CD4-positive, alpha-beta T cell treated with Interleukin-17A for 1 hour (primary cell): ENCODE measurements at regions not wholly inside any gene's neighbourhood (a gene's known extent, or its start where the extent isn't known, plus 50 kb on each side); places are given as distances from the start of the nearest gene placed in this dataset.

ENCODE experiments used
- DNase-seq: peaks from one replicate; pipeline ENCODE4 v3.0.0-alpha.2; 2020

DNA sequence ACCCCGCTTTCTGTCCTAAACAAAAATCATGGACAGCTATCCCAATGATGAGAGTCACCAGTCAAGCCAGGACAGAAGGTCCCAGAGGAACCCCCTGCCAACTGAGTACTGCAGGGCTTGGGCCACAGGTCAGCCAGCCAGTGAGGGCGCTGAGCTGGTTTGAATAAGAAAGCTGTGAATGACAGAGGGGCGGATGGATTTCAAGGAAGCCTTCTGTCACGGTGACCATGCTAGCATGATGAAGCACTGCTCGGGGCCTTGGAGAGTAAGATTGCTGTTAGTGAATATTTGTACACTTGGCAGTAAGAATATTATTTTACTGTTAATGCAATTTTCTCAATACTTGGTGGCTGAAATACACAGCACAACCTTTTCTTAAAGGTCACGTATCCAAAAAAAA, 734.0 kb upstream of the NR2F2 start:
- DNase-seq: no peak

DNA sequence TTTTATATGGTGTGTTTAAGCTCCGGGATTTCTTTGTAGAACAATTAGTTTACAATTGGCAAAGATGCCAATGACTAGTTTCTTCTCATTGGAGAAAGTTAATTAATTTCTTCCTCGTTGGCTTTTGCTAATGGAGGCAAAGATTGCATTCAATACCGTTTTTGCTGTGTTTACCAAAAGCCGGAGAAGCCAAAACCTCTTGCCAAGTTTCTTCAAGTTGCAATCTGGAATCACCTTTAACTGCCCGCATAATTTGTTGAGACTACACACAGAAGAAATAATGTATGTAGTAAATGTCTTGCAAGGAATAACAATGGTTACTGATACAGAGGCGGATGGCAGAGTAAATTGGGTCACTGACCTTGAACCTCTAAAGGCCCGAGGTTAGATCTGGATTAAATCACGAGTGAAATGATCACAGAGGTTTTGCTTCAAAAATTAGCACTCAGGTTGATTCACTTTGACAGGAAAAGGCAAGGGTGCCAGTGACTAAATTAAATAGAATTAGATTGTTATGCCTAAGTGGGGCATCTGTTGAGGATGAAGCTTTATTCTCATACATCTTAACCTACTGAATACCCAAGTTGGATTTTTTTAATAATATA, 732.1 kb upstream of the NR2F2 start:
- no peak for DNase-seq

DNA sequence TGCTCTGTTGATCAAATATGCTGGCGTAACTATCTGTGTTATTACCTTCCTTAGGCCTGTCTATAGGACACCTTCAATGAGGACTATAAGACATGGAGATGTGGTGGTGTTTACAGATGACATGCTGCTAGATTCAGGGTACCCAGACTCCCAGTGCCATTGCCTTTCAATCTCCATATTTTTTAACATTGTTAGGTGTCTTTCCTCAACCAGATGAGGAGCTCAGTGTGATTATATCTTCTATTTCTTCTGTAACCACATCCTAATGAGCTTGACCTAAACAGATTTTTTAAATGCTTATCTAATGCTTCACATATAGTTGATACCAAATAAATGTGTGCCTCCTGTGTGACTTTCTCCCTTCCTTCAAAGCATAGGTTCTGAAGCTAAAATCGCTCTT, 730.1 kb upstream of the NR2F2 start:
- DNase-seq: no peak

DNA sequence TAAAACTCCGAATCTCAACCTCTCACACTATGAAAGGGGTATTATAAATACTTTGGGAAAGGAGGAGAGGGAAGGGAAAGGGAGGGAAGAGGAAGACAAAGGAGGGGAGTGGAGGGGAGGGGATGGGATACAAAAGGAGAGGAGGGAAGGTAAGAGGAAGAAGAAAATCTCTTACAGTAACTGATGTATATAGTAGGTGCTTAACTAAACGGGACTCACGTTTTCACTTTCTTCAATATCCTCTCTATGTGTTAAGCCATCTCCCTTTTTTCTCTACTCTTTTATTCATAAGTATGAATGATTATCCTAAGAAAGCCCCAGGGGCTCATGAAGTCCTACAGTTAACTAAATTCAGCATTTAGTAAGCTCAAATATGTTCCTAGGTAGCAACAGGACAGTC, 729.6 kb upstream of the NR2F2 start:
- DNase-seq: no peak

DNA sequence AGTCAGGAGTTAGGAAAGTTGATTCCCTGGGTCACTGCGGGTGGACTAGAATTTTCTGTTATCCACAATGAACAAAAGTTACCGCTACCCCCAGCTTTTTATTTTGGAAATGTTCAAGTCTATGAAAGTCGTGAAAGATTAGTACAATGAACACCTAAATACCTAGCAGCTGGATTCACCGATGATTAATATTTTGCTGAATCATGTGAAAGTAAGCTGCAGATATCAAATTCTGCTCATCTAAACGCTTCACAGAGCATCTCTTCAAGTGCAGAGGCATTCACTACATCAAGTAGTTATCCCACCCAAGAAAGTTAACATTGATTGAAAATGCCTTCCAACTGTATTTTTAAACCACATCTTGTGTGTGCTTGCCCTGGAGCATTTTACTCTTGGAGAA, 729.0 kb upstream of the NR2F2 start:
- no peak for DNase-seq

DNA sequence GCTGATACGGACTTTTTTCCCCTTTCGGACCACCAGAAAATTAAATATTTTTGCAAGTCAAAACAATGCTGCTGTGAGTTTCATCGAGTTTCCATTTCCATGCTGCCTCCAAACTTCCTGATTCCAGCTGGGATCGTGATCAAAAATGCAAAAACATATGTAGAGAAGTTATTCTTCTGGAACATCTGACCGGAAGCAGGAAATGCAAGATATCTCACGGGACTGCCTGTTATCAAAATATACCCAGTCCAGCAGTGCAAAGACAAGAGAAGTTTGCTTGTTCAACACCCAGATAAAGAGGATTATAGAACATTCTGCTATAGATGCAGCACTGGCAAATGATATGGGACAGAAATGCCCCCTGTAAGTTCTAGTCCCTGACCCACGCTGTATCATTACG, 726.7 kb upstream of the NR2F2 start:
- DNase-seq: no peak

DNA sequence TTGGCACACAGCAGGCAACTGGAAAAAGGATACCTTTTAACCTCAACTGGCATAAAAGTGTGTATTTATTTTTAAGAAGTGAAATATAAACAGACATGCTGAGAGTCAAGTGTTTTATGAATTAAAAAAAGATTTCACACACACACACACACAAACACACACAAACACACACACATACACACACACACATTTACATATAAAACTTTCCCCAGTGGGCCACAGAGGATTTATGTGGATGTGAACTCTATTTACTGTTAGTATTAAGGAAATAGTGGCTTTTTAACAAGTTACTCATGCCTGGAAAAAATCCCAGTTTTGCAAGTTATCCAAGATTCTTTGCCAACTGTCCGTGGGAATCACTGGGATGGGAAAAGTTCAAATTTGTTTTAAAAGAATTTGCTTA, 725.9 kb upstream of the NR2F2 start:
- DNase-seq: no peak

DNA sequence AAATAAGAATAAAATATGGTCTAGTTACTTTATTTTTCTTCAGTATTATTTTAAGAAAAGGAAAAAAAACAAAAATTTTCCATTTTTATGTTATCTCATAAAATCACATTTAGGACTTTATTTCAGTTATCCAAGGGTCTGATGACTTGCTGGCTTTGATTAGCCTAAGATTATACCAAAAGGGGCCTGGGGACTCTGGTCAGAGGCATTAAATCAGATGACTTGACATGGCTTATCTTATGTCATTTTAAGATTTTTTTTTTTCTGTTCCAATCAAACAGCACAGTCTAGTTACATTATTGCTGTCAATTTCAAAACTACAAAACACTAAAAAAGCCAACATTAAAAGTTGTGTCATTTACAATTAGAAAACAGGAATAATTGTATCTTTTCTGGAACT, 725.4 kb upstream of the NR2F2 start:
- no peak for DNase-seq

DNA sequence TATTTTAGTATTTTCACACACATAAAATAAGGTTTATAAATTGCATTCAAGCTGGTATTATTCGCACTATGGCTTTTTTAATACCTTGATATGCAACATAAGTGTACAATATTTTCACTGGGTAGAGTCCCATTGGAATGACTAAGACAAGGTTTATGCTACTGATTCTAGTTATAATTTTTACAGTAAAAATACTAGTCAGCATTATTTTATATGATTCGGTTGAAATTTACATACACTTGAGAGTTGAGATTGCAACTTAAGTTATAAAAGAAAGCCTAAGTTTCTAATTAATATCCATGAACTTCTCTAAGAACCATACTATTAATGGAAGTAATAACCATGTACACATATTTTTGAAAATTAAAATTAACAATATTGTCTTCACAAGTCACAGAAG, 723.9 kb upstream of the NR2F2 start:
- no peak for DNase-seq

DNA sequence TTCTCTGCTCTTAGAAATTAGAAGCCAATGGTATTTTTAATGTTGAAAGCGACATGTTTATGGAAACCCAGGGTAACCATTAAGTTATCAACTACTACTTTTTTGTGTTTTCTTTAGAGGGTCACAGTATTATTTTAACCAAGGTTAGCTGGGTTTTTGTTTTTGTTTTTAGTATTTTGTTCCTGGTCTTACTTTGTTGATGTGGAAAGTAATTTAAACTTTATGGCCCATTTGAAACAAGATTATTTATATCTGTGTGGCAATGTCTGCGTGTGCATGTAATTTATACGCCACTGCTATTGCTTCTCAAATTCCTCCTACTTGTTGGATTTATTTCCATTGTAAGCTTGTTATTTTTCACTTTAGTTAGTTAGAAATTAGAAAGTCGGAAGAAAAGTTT, 722.1 kb upstream of the NR2F2 start:
- DNase-seq: no peak

DNA sequence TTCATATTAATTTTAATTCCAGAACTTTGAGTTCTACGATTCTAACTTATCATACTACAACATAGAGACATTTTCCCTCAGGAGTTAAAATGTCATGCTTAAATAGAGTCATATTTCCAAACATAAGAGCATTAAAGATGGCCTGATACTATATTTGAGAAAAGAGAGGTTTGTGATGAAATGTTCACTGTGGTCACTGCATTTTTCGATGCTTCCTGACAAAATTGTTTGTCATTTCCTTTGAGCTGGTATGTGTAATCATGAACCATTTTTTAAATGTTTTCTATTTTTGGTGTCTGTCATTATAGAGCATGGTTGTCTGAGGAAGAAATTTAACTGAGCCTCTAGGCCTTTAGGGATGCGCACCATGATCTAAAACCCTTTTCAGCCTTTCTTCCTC, 721.4 kb upstream of the NR2F2 start:
- DNase-seq: no peak

DNA sequence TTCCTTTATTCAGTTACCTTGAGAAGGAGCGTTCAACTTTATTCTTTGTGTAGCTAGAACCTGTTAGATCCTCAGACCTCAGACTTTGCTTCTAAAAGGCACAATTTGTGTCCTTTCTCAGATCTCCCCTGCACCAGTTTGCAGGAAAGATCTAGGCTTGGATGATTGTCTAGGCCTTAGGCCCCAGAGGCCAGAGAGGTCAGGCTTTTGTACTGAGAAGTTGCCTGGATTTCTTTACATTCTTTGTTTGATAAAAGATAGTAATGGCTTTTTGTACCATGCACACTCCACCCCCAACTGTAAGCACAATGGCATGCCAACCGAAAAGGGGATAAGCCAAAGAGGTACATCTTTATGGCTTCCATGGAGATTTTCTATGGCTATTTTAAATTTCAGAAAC, 719.6 kb upstream of the NR2F2 start:
- no peak for DNase-seq

DNA sequence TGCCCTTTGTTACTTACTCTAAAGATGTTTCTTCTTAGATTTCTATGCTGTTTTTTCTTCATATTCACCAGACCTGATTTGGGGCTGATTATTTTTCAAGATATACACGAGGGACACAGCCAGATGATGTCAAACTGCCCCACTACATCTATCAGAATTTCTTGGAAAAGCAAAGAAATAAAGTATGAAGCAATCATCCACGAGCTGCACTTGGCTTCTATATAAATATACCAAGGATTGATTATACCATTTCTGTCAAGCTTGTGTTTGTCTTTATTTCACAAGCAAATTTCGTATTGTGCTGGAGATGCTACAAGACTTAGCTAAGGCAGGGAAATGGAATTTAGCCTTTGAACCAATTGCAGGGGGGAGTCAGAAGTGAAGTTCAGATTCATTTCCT, 715.1 kb upstream of the NR2F2 start:
- DNase-seq: no peak

DNA sequence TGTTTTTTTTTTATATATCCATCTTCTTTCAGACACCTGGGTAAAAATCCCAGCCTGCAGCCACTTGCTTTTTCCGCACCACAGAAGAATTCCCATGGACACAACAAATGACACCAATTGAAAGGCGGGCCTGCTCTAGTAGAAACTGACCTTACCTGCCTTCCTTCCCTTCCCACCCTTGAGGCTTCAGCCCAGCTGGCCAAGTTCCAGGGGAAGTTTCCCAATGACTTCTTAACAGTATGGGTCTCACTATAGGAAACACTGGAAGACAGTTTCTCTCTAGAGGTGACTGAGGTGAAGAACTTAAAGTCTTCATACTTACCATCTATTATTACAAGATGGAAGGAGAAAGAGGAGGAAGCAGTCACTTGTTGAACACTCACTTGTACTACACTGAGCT, 714.2 kb upstream of the NR2F2 start:
- no peak for DNase-seq

DNA sequence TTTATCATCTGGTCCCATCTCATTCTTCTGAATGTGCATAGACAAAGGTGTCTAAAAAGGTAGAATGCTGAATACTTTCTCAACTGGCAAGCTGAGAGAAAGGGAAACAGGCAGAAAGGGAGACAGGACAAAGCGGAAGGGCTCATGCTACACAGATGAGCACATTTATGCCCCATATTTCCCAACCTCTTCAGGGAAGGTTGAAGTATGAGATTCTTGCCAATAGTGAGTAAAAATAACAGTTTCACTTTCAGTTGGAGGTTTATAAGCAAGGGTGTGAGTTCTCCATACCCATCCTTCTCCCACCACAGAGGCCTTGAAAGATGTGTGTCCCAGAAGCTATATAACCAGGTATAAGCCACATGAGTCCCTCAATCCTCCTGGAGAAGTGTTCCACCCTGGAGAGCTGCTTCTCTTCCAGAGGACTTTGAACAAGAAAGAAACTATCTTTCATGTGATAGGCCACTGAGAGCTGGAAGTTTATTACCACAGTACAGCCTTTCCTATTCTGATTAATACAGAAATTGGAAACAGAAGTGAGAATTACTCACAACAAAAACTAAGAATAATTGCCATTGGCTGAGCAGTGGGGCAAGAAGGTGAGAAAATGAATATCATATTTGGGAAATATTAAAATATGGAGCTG, 709.4 kb upstream of the NR2F2 start:
- no peak for DNase-seq

DNA sequence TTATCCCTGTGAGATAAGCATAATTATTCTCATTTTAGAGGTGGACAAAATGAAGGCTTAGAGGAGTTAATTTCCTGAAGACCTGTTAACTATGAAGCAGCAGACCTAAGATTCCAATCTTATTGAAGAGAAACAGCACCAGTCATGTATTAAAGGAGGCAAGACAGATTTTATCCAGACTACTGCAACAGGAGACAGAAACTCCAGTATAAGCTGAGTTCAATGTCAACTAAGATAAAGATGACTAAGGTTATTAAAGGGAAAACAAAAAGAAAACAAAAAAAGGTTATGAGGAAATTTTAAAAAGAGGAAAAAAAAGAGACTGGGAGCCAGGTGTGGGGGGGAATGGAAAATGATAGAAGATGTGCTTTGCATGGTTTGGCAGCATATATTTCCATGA, 707.7 kb upstream of the NR2F2 start:
- no peak for DNase-seq

DNA sequence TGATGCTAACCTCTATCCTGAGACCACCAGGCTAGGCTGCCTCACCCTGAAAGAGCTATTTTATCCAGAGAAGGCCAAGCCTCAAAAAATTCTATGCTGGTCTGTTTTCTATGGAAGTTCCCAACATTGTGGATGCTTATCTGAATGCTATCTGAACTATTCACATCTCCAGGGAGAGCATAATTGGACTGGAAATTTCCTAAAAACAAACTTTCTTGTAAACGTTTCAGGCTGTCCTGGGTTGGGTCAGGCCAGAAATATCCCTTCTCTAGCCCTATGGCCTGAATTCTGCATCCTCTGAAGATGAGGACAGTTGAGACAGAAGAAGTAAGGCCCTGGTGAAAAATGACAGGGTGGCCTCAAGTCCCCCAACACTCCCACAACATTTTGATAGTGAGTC, 706.4 kb upstream of the NR2F2 start:
- no peak for DNase-seq

DNA sequence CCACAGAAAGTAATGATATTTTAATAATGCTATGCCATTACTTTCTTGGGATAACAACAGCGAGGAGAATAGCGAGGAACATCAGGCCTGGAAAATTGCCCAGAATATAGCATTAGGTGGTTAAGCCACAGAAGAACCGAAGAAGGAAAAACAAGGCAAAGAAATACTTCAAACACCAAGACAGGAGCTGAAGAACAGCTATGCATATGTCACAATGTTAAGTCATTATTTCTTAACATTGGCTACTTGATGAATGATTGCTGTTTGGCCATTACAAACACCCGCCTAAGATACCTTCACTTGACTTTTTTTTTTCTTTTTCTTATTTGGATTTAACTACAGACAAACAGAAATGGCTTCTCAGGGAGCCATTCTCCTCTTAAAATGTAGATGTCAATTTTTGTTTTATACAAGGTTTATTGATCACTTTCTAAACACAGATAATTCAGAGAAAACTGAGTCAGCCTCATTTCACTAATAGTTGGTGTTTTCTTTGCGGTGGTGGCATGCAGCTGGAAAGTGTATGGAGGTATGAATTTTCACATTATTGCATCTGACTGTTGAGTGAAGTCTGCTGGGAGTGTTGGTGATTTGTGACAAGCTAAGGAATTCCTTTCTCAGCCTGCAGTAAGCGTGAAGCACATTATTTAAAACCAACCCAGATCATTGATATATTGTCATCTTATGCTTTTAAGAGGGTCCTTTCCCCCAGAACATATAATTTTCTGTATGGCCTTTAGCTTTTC, 705.7 kb upstream of the NR2F2 start:
- no peak for DNase-seq

DNA sequence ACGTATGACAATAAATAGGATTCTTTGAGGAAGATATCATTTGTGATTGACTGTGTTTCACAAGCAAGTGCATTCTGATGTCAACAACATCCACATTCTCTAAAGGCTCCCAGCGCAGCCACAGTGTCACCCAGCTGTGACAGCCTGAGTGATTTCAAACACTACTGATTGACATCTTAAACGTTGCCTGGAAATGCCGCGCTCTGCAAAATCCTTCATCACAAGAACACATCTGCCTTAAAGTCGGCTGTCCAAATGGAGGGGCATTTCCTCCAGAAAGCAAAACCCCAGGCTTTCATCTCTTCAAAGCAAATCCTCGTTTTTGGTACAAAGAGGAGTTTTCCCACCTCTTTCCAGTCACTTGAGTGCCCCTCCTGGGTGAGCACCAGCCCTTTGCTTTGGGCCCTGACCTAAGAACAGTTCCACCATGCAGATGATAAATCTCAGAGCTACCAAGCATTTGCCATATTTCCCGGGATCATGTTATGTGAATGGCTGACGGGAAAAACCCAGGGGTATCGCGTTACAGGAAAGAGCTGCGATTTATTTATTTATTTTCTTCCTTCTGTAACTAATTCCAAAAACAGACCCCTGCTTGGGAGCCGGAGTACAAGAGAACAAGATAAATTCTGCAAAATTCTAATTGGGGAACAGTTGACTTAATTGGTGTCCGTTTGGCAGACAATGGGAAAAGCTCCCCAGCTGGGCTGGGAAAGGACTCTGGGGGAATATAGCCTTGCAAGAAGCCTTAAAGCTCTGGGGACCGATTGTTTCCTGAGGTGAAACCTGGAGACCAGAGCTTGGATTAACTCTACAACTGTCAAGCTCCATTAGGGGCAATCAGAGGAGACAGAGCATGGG, 703.8 kb upstream of the NR2F2 start:
- DNase-seq: no peak

DNA sequence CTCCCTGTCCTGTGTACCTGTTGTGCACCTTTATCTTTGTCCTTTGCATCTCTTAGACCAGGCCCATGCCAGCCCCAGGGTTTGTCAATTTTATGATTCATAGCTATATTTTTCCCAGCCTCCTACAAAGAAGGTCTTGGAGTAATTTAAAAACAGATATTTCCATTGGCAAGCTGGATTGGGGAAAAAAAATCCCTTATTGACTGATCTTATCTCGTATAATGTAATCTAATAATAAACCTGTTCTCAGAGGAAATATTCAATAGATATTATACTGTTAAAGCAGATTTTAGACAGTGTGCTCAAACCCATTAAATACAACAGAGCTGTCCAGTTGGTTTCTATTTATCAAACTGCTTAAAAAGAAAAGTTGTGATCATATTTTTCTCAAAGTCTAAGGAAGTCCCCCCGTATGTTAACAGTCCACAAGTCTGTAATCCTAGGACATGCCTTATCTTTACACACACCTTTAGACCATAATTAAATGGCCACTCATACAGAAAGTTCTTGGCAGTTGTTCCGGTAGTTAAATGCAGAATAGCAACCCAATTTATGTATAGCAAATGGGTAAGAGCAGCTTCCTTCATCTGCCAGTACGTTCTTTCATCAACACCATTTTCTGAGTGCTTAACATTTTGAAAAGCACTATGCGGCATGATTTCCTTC, 700.9 kb upstream of the NR2F2 start:
- no peak for DNase-seq

DNA sequence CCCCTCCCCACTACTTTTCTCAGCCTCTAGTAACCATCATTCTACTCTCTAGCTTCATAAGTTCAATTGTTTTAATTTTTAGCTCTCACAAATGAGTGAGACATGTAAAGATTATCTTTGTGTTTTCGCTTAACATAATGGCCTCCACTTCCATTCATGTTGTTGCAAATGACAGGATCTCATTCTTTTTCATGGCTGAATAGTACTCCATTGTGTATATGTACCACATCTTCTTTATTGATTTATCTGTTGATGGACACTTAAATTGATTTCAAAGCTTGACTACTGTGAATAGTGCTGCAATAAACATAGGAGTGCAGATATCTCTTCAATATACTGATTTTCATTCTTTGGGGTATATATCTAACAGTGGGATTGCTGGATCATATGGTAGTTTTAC, 699.8 kb upstream of the NR2F2 start:
- DNase-seq: no peak

DNA sequence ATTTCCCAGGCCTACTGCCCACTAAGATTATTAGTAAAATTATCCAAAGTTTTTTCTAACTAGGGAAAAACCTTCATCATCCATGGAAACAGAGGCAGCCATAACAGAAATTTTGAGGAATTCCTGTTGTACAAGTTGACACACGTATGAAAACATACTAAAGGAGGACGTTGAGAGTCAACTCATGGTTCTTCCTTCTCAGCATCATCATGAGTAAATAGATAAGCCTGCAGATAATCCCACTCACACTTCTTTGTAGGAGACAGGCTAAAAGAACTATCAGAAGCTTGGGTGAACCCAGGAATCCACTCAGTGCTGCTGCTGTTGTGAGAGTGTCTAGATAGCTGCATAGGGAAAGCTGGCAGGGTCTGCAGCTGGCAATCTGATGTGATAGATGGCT, 694.8 kb upstream of the NR2F2 start:
- no peak for DNase-seq

DNA sequence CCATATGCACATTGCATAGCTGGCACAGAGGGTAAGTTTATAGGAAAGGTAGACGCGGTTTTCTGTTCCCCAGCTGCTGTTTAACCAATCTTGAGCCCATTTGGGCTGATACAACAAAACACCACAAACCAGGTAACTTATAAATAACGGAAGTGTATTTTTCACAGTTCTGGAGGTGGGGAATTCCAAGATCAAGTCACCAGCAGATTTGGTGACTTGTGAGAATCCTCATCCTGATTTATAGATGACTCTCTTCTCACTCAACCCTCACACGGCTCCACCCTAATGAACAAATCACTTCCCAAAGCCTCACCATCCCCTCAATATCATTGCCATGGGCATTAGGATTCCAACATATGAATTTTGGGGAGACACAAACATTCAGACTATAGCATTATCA, 694.4 kb upstream of the NR2F2 start:
- DNase-seq: no peak
